HCT116 (cell line): ENCODE measurements at regions not wholly inside any gene's neighbourhood (a gene's known extent, or its start where the extent isn't known, plus 50 kb on each side); places are given as distances from the start of the nearest gene placed in this dataset.

Source experiments
- CEBPB ChIP-seq: IDR thresholded peaks from 2 replicates; pipeline ENCODE4 v1.6.1; 2012; ENCODE audit warnings: low read depth
- CTCF ChIP-seq, 3 experiments: fragments of 200-600 bp in 1 of 3; sonication (generic) in 1 of 3; IDR thresholded peaks in 2 of 3; conservative IDR thresholded peaks in 1 of 3; 2 replicates each; pipeline ENCODE4 v1.5.1; 2012 to 2017; ENCODE audit warnings: low read depth in 2 of 3, low read length in 2 of 3, antibody characterized with exemption in 1 of 3, borderline replicate concordance in 1 of 3, control low read depth in 1 of 3, mild to moderate bottlenecking in 1 of 3, mixed read lengths in 1 of 3, mixed run types in 1 of 3, moderate library complexity in 1 of 3; ENCODE audit not compliant: insufficient read depth in 1 of 3
- EZH2 ChIP-seq: fragments of 200-600 bp; sonication (generic); IDR thresholded peaks from 2 replicates; pipeline ENCODE4 v1.6.1; 2017; ENCODE audit warnings: antibody characterized with exemption, mixed run types
- MAX ChIP-seq: IDR thresholded peaks from 2 replicates; pipeline ENCODE4 v1.6.1; 2012
- POLR2A ChIP-seq: IDR thresholded peaks from 2 replicates; pipeline ENCODE4 v1.7.0; 2011; ENCODE audit warnings: borderline replicate concordance; ENCODE audit not compliant: insufficient read depth, insufficient read length; ENCODE audit errors: extremely low read depth
- POLR2AphosphoS5 ChIP-seq: IDR thresholded peaks from 2 replicates; pipeline ENCODE4 v1.6.1; 2011; ENCODE audit warnings: mild to moderate bottlenecking, low read depth, low read length, moderate library complexity
- SRF ChIP-seq: IDR thresholded peaks from 2 replicates; pipeline ENCODE4 v1.6.1; 2012; ENCODE audit warnings: low read depth

- no peak for TF ChIP-seq POLR2A
- no peak for TF ChIP-seq CTCF (IDR thresholded peaks at IDR 0.05 in 2 of 3, conservative IDR thresholded peaks at IDR 0.05 in 1 of 3; ENCODE audit: borderline replicate concordance in 1 of 3, insufficient read depth in 1 of 3, low read depth in 2 of 3, low read length in 2 of 3)
- TF ChIP-seq MAX, result no peak
- TF ChIP-seq SRF, result no peak
- TF ChIP-seq CEBPB, result no peak
- TF ChIP-seq EZH2, result no peak
- no peak for TF ChIP-seq POLR2AphosphoS5
Measured at GRCh38 chr2:129847043-129847442, 132.4 kb upstream of the RAB6C start.
